COLO829 (cell line): ENCODE measurements at regions not wholly inside any gene's neighbourhood (a gene's known extent, or its start where the extent isn't known, plus 50 kb on each side); places are given as distances from the start of the nearest gene placed in this dataset.

Experiments
- DNase-seq: peaks from one replicate; pipeline ENCODE4 v3.0.0; 2012; ENCODE audit warnings: low spot score

GRCh38 chr17:413016-413350 lies 60.4 kb upstream of the RPH3AL start:
- DNase-seq = no peak

DNA sequence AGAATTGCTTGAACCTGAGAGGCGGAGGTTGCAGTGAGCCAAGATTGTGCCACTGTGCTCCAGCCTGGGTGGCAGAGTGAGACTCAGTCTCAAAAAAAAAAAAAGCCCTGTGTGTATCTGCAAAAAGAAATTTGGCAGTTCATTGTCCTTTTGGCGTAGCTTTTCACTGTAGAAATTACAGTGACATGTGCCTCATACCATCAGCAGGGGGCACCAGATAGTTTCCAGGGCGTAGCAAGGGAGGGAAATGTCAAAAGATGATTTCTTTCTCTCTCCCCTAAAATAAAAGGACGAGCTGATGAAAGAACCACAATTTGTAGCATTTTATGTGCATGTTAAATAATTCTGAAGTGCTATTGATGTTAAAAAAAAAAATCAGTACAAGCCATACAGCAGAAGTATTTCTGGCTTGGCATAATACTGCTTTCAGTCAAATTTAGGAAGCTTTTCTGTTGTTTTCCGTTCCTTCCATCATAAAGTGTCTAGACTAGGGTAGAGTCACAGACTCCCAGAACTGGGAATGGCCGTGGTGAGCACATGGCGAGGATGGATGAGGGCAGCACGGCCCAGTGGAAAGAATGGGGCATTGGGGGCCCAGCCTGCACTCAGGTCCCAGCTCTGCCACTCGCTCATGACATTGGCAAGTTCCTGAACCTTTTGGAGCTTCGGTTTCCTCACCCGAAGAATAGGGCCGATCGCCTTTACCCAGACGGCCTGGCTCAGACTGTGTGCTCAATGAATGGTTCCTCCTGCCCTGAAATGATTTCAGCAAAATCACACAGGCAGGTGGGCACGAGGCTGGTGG lies 59.8 kb upstream of the RPH3AL start:
- DNase-seq = peak; percentile 42

DNA sequence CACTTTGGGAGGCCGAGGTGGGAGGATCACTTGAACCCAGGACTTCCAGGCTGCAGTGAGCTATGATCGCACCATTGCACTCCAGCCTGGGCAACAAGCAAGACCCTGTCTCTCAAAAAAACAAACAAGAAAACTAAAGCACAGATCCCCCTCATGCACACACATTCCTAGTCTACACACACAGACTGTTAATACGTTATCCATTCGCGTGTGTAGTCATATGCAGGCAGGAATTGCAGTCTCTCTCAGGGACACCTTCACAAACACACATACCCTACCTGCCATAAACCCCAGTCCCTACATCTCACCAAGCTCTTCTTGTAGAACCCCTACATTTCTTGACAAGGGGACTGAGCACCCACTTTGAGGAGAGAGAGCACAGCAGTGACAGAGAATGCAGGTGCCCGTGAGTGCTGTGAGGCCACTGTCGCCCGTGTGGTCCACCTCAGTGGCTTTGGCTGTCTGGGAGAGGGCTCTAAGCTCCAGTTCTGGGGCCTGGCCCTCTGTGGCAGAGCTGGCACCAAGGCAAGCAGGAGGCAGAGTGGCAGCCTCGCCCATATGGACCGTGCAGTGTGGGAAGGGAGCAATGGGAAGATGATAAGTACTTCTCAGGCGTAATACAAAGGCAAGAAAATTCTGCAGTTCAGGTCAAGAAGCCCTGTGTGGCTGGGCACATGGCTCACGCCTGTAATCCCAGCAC lies 59.0 kb upstream of the RPH3AL start:
- DNase-seq = no peak

- no peak for DNase-seq
Measured at GRCh38 chr17:410543-411401, 58.2 kb upstream of the RPH3AL start.

DNA sequence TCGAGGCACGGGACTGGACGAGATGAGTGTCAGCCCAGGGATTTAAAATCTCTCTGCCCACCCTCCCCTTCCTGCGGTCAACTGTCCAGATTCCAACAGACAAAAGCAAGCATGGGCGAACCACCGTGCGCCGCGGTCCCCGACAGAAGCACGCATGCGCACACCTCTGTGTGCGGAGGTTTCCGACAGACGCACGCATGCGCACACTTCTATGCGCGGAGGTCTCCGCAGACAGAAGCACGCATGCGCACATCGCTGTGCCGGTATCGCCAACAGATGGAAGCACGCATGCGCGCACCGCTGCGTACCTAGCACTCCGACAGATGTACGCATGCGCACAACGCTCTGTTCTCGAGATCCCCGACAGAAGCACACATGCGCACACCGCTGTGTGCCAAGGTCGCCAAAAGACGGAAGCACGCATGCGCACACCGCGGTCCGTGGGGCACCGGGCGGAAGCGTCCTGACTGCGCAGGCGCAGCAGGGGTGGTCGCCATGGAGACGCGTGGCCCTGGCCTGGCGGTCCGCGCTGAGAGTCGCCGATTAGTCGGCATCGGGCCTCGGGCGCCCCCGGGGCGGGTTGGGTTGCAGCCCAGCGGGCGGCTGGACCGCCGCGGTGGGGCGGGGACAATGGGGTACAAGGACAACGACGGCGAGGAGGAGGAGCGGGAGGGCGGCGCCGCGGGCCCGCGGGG lies 57.4 kb upstream of the RPH3AL start:
- DNase-seq = peak; percentile 100

DNA sequence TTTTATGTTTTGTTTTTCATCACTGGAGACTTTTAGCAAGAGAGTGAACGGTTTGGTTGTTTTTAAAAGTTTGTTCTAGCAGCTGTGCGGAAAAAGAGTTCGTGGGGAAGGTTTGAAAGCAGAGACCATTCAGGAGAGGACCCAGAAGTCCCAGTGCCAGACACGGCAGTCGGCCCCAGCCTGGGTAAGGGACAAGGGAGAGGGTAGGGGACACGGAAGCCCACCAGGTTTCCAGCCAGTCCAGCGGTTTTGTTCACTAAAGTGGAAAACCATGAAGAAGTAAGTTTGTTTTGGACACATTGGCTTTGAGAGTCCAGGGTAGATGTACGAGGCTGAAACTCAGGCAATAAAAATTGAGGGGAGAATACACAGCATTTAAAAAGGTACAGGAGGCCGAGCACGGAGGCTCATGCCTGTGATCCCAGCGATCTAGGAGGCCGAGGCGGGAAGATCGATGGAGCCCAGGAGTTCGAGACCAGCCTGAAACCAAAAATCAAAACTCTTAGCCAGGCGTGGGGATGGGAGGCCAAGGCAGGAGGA lies 56.8 kb upstream of the RPH3AL start:
- no peak for DNase-seq

- no peak for DNase-seq
Measured at GRCh38 chr17:404703-405102, 52.1 kb upstream of the RPH3AL start.
